Hepatocyte (in vitro differentiated cells): ENCODE measurements at regions not wholly inside any gene's neighbourhood (a gene's known extent, or its start where the extent isn't known, plus 50 kb on each side); places are given as distances from the start of the nearest gene placed in this dataset.

Experiments used
- DNase-seq: peaks from one replicate; pipeline ENCODE4 v3.0.0-alpha.2; 2016; ENCODE audit warnings: low spot score
- H2AFZ ChIP-seq: fragments of 200-600 bp; sonication (generic); 2 replicates; pipeline ENCODE4 v1.6.0; 2016; ENCODE audit warnings: antibody characterized with exemption, mild to moderate bottlenecking
- H3K27ac ChIP-seq: fragments of 200-600 bp; sonication (generic); 2 replicates; pipeline ENCODE4 v1.5.1; 2016; ENCODE audit warnings: mild to moderate bottlenecking
- H3K27me3 ChIP-seq: fragments of 200-600 bp; sonication (generic); 2 replicates; pipeline ENCODE4 v1.6.1; 2016
- H3K36me3 ChIP-seq: fragments of 200-600 bp; sonication (generic); replicated peaks from 2 replicates; pipeline ENCODE4 v1.5.1; 2016; ENCODE audit warnings: low read depth; ENCODE audit not compliant: insufficient read depth
- H3K4me1 ChIP-seq: fragments of 200-600 bp; sonication (generic); 2 replicates; pipeline ENCODE4 v1.5.1; 2016; ENCODE audit warnings: mild to moderate bottlenecking, moderate library complexity; ENCODE audit not compliant: insufficient read depth
- H3K4me2 ChIP-seq: fragments of 200-600 bp; sonication (generic); 2 replicates; pipeline ENCODE4 v1.6.0; 2016
- H3K4me3 ChIP-seq: fragments of 200-600 bp; sonication (generic); 2 replicates; pipeline ENCODE4 v1.5.1; 2016; ENCODE audit warnings: mild to moderate bottlenecking
- H3K79me2 ChIP-seq: fragments of 200-600 bp; sonication (generic); 2 replicates; pipeline ENCODE4 v1.6.0; 2017; ENCODE audit warnings: mild to moderate bottlenecking
- H3K9me2 ChIP-seq: fragments of 200-600 bp; sonication (generic); replicated peaks from 2 replicates; pipeline ENCODE4 v1.6.0; 2017; ENCODE audit warnings: mild to moderate bottlenecking; ENCODE audit not compliant: insufficient read depth
- H3K9me3 ChIP-seq: fragments of 200-600 bp; sonication (generic); 2 replicates; pipeline ENCODE4 v1.5.1; 2016; ENCODE audit warnings: low read depth, mild to moderate bottlenecking
- H4K20me1 ChIP-seq: fragments of 200-600 bp; sonication (generic); 2 replicates; pipeline ENCODE4 v1.6.0; 2016; ENCODE audit warnings: mild to moderate bottlenecking; ENCODE audit not compliant: insufficient read depth, poor library complexity, severe bottlenecking
- EZH2 ChIP-seq: fragments of 200-600 bp; sonication (generic); IDR thresholded peaks from 2 replicates; pipeline ENCODE4 v1.6.1; 2016; ENCODE audit warnings: antibody characterized with exemption, mild to moderate bottlenecking, borderline replicate concordance
- EZH2phosphoT487 ChIP-seq: fragments of 200-600 bp; sonication (generic); IDR thresholded peaks from one replicate; pipeline ENCODE4 v1.6.1; 2018; ENCODE audit warnings: antibody characterized with exemption, mild to moderate bottlenecking, low read depth, moderate library complexity; ENCODE audit not compliant: unreplicated experiment, severe bottlenecking
- WGBS: methylation state at CpG from one replicate; pipeline ENCODE4 v1.1.6; 2016; ENCODE audit warnings: low lambda C conversion rate; ENCODE audit errors: missing lambda C conversion rate; 5-methylcytosine and 5-hydroxymethylcytosine counted together
- TF ChIP-seq, protein P1 (sequence below): fragments of 200-600 bp; sonication (generic); IDR thresholded peaks from 2 replicates; pipeline ENCODE4 v1.5.1; 2016; ENCODE audit warnings: antibody characterized with exemption, mild to moderate bottlenecking; ENCODE audit not compliant: poor library complexity

DNA sequence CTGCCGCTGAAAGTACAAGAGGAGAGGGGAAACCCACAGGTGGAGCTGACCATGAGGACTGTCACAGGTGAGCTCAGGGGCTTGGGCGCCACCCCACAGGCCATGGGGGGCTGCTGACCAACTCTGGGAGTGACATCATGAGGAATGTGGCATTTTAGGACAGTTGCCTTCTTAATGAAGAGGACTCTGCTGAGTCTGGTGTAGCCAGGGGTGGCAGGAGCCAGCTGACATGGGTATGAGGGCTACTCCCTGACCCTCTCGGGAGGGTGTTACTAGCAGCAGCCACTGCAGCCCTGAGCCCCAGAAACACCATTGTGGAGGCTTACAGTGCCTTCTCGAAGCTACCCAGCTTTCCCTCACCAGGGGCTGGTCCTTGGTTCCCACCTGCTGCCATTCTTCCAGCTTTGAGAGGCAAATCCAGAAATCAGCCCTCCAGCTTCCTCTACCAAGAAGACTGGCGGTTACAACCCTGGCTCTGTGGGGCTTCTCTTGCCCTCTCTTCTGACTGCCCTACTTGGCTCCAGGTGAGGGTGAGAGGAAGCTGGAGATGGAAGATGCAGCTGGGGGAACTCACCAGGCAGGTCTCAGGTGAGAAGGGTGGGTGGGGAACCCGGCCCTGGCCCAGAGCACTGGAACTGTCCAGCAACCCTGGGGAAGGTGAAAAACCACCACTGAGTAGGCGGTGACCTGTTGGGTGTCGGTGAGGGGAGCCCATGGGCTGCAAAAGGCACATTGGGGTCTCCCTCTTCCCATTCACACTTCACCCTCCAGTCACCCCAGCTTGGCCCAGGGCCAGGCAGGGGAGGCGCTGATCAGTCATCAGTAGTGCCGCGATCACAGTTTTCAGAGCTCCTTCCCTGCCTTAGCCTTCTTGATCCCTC is 98.5 kb downstream of the MCFD2 start:
- TF ChIP-seq, protein P1, sequence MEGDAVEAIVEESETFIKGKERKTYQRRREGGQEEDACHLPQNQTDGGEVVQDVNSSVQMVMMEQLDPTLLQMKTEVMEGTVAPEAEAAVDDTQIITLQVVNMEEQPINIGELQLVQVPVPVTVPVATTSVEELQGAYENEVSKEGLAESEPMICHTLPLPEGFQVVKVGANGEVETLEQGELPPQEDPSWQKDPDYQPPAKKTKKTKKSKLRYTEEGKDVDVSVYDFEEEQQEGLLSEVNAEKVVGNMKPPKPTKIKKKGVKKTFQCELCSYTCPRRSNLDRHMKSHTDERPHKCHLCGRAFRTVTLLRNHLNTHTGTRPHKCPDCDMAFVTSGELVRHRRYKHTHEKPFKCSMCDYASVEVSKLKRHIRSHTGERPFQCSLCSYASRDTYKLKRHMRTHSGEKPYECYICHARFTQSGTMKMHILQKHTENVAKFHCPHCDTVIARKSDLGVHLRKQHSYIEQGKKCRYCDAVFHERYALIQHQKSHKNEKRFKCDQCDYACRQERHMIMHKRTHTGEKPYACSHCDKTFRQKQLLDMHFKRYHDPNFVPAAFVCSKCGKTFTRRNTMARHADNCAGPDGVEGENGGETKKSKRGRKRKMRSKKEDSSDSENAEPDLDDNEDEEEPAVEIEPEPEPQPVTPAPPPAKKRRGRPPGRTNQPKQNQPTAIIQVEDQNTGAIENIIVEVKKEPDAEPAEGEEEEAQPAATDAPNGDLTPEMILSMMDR = no peak
- TF ChIP-seq EZH2phosphoT487 (no peak), EZH2 (no peak)
- Histone ChIP-seq H3K27ac (no peak overlapping the region), H3K27me3 (no peaks in the 10 kb centered on the region), H2AFZ (no peak overlapping the region), H3K4me3 (no peak overlapping the region), H3K9me2 (no peaks in the 10 kb centered on the region), H3K36me3 (no peaks in the 10 kb centered on the region), H3K79me2 (no peaks in the 10 kb centered on the region), H3K9me3 (no peaks in the 10 kb centered on the region), H3K4me1 (peaks cover 19% of the 10 kb centered on the region), H4K20me1 (no peaks in the 10 kb centered on the region), H3K4me2 (no peak overlapping the region)
- DNase-seq = no peak
- WGBS = 93% methylated on average over 11 of the region's 11 CpGs

DNA sequence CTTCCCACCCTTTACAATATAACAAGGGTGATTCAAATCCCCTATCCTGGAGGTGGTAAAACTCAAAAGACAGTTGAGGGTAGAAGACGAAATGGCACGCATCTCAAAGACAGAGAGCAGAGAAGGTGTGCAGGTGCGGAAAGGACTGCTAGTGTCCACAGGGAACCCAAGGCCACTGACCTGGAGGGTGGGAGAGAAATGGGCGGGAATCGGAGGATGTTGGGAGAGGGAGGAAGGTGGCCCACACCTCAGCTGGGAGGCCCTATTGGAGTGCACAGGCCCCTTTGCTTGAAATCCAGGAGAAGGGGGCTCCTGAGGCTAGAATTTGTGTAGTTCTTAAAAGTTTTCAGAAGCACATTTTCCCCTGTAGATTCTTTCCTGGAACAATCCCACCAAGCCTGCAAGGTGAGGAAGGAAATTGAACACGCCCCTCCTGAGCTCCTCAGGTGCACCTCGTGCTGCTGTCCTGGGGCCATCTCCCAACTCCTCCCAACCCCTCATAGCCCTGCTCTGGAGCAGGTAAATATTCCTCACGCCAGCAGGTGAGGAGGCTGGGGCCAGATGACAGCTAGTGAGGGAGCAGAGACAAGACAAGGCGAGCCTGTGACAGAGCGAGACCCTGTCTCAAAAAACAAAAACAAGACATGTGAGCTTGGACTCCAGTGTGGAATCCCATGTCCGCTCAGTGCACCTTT is 99.3 kb downstream of the MCFD2 start:
- no peaks in the 10 kb centered on the region for H3K36me3 ChIP-seq
- 92% methylated on average over 11 of the region's 11 CpGs for WGBS

DNA sequence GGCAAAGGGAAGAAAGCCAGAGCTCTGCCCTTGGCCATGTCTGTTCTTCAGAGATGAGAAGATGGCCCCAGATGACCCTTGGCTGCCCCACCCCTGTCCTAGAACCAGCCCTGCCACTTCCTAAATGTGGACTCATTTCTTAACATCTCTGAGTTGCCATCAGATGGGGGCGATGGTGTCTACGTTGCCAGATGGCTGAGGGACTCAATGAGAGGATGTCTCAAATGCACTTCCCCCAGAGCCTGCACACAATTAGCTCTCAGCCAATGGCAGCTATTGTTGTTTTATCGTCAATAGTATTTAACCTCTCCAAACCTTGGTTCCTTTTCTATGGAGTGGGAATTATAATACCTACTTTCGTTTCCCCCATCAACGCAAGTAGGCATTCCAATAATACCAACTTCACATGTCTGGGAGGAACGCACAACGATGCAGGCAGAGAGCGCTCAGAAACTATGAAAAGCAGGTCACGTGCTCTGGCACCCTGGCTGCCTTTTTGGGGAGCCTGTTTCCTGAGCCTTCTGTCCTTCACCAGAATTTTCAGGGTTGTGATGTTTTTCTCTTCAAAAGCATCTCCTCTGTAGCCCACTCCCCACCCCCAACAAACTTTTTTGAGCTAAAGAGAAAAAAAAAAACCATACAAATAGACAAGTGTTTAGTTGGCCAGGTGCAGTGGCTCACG is 100.3 kb downstream of the MCFD2 start:
- WGBS = 87% methylated on average over 10 of the region's 10 CpGs

More for the DNA sequence above, 99.3 kb downstream of the MCFD2 start:
- Histone ChIP-seq H3K9me3 (no peaks in the 10 kb centered on the region), H3K27me3 (no peaks in the 10 kb centered on the region), H4K20me1 (no peaks in the 10 kb centered on the region), H3K4me1 (peaks cover 26% of the 10 kb centered on the region), H3K4me3 (no peak overlapping the region), H3K4me2 (no peak overlapping the region), H3K79me2 (no peaks in the 10 kb centered on the region), H3K9me2 (no peaks in the 10 kb centered on the region), H2AFZ (no peak overlapping the region), H3K27ac (no peak overlapping the region)
- DNase-seq = no peak
- TF ChIP-seq EZH2phosphoT487 (no peak), EZH2 (no peak)
- TF ChIP-seq, protein P1 = no peak

More for the DNA sequence above, 100.3 kb downstream of the MCFD2 start:
- Histone ChIP-seq H3K9me2 (no peaks in the 10 kb centered on the region), H3K4me3 (no peak overlapping the region), H3K36me3 (no peaks in the 10 kb centered on the region), H3K79me2 (no peaks in the 10 kb centered on the region), H3K27me3 (no peaks in the 10 kb centered on the region), H3K4me1 (peaks cover 29% of the 10 kb centered on the region), H3K27ac (peak overlapping the region; percentile 90), H3K9me3 (no peaks in the 10 kb centered on the region), H2AFZ (no peak overlapping the region), H4K20me1 (no peaks in the 10 kb centered on the region), H3K4me2 (no peak overlapping the region)
- no peak for DNase-seq
- TF ChIP-seq EZH2 (no peak), EZH2phosphoT487 (no peak)
- TF ChIP-seq, protein P1 = no peak
